ENCODE measurements at regions not wholly inside any gene's neighbourhood (a gene's known extent, or its start where the extent isn't known, plus 50 kb on each side); places are given as distances from the start of the nearest gene placed in this dataset.
A peak's percentile ranks its signal among the peaks of the same experiment; 100 is the strongest.

DNA sequence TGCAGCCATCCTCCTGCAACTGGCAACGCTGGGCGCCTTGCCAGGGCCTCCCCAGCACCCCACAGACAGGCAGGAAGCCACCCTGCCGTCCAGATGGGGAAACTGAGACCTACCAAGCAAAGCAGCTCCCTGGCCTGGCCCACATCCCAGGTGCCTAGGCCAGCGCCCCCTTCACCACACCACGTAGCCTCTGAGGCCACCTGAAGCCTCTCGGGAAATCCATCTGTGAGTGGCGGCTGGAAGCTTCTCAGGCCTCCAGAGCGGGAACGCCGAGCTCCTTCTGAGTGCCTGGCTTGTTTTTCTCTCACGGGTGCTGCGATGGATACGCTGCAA lies 58.7 kb downstream of the UNCX start (continued):
- no peak for TF ChIP-seq SNAI2 (CRISPR knock-in tag; IDR thresholded peaks at IDR 0.05)
- no peak for TF ChIP-seq RARB (CRISPR knock-in tag; IDR thresholded peaks at IDR 0.05)
- TF ChIP-seq BACH2 (CRISPR knock-in tag; IDR thresholded peaks at IDR 0.05; ENCODE audit: borderline replicate concordance) = no peak
- TF ChIP-seq, protein P1, sequence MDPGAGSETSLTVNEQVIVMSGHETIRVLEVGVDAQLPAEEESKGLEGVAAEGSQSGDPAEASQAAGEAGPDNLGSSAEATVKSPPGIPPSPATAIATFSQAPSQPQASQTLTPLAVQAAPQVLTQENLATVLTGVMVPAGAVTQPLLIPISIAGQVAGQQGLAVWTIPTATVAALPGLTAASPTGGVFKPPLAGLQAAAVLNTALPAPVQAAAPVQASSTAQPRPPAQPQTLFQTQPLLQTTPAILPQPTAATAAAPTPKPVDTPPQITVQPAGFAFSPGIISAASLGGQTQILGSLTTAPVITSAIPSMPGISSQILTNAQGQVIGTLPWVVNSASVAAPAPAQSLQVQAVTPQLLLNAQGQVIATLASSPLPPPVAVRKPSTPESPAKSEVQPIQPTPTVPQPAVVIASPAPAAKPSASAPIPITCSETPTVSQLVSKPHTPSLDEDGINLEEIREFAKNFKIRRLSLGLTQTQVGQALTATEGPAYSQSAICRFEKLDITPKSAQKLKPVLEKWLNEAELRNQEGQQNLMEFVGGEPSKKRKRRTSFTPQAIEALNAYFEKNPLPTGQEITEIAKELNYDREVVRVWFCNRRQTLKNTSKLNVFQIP (CRISPR knock-in tag; IDR thresholded peaks at IDR 0.05; ENCODE audit: borderline replicate concordance, low read depth) = no peak
- no peak for TF ChIP-seq ZNF565 (CRISPR knock-in tag; conservative IDR thresholded peaks at IDR 0.05; ENCODE audit: low read depth)
- no peak for TF ChIP-seq OSR1 (CRISPR knock-in tag; IDR thresholded peaks at IDR 0.05)
- no peak for TF ChIP-seq ZFP30 (CRISPR knock-in tag; IDR thresholded peaks at IDR 0.05)
- TF ChIP-seq PPARA (CRISPR knock-in tag; IDR thresholded peaks at IDR 0.05; ENCODE audit: borderline replicate concordance) = no peak
- TF ChIP-seq TOX (CRISPR knock-in tag; IDR thresholded peaks at IDR 0.05; ENCODE audit: borderline replicate concordance) = no peak
- no peak for TF ChIP-seq ZNF8 (CRISPR knock-in tag; IDR thresholded peaks at IDR 0.05)

DNA sequence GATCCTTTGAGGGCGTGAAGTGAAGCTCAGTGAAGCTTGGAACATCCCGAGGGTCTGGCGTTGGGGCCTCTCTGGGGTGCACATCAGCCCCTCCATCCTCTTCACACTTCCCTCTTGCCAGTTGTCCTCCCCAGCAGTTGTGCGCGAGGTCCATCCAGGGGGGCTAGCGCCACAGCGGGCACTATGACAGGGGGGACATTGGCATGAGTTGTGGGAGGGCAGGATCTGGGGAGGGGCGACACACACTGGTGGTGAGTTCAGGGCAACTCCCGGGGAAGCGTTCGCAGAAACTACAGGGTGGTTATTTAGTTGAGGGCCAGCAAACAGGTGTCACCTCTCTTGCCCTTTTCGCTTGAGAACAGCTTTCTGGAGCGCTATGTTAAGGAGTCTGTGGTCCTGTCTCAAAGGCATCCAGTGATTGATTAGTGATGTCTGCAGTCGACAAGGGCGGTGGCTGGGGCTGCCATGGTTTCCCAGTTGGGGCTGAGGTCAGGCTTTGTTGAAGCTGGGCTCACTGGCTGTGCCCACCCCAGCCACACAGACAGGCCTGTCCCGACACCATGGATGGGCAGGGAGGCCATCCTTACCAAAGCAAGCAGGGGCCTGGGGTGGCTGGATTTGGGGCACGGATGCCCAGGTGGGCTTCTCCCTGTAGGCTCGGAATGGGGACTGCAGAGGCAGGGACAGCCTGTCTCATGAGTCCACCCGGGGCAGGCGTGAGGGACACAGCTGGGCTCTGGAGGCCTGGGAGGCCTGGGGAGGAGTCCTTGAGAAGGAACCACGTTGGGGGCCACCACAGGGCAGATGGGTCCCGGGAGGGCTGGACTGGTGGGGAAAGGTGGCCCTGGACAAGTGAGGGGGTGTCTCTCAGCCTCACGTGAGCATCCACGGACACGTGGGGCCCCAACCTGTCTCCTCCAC lies 59.4 kb downstream of the UNCX start:
- ATAC-seq = no peak
- TF ChIP-seq, protein P2, sequence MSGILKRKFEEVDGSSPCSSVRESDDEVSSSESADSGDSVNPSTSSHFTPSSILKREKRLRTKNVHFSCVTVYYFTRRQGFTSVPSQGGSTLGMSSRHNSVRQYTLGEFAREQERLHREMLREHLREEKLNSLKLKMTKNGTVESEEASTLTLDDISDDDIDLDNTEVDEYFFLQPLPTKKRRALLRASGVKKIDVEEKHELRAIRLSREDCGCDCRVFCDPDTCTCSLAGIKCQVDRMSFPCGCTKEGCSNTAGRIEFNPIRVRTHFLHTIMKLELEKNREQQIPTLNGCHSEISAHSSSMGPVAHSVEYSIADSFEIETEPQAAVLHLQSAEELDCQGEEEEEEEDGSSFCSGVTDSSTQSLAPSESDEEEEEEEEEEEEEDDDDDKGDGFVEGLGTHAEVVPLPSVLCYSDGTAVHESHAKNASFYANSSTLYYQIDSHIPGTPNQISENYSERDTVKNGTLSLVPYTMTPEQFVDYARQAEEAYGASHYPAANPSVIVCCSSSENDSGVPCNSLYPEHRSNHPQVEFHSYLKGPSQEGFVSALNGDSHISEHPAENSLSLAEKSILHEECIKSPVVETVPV (CRISPR knock-in tag; IDR thresholded peaks at IDR 0.05) = no peak
- no peak for TF ChIP-seq ZFP30 (CRISPR knock-in tag; IDR thresholded peaks at IDR 0.05)
- TF ChIP-seq OSR1 (CRISPR knock-in tag; IDR thresholded peaks at IDR 0.05) = no peak
- no peak for TF ChIP-seq ZFP3 (CRISPR knock-in tag; IDR thresholded peaks at IDR 0.05)
- TF ChIP-seq, protein P3, sequence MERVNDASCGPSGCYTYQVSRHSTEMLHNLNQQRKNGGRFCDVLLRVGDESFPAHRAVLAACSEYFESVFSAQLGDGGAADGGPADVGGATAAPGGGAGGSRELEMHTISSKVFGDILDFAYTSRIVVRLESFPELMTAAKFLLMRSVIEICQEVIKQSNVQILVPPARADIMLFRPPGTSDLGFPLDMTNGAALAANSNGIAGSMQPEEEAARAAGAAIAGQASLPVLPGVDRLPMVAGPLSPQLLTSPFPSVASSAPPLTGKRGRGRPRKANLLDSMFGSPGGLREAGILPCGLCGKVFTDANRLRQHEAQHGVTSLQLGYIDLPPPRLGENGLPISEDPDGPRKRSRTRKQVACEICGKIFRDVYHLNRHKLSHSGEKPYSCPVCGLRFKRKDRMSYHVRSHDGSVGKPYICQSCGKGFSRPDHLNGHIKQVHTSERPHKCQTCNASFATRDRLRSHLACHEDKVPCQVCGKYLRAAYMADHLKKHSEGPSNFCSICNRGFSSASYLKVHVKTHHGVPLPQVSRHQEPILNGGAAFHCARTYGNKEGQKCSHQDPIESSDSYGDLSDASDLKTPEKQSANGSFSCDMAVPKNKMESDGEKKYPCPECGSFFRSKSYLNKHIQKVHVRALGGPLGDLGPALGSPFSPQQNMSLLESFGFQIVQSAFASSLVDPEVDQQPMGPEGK (CRISPR knock-in tag; IDR thresholded peaks at IDR 0.05; ENCODE audit: borderline replicate concordance) = no peak
- TF ChIP-seq CSDC2 (CRISPR knock-in tag; IDR thresholded peaks at IDR 0.05) = no peak
- TF ChIP-seq ESRRG (CRISPR knock-in tag; IDR thresholded peaks at IDR 0.05) = no peak
- TF ChIP-seq, protein P4, sequence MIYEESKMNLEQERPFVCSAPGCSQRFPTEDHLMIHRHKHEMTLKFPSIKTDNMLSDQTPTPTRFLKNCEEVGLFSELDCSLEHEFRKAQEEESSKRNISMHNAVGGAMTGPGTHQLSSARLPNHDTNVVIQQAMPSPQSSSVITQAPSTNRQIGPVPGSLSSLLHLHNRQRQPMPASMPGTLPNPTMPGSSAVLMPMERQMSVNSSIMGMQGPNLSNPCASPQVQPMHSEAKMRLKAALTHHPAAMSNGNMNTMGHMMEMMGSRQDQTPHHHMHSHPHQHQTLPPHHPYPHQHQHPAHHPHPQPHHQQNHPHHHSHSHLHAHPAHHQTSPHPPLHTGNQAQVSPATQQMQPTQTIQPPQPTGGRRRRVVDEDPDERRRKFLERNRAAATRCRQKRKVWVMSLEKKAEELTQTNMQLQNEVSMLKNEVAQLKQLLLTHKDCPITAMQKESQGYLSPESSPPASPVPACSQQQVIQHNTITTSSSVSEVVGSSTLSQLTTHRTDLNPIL (CRISPR knock-in tag; IDR thresholded peaks at IDR 0.05; ENCODE audit: low read depth) = no peak
- TF ChIP-seq ZNF565 (CRISPR knock-in tag; conservative IDR thresholded peaks at IDR 0.05; ENCODE audit: low read depth) = no peak
- TF ChIP-seq TCF4 (CRISPR knock-in tag; IDR thresholded peaks at IDR 0.05; ENCODE audit: borderline replicate concordance) = no peak
- TF ChIP-seq GLIS3 (CRISPR knock-in tag; IDR thresholded peaks at IDR 0.05) = no peak

DNA sequence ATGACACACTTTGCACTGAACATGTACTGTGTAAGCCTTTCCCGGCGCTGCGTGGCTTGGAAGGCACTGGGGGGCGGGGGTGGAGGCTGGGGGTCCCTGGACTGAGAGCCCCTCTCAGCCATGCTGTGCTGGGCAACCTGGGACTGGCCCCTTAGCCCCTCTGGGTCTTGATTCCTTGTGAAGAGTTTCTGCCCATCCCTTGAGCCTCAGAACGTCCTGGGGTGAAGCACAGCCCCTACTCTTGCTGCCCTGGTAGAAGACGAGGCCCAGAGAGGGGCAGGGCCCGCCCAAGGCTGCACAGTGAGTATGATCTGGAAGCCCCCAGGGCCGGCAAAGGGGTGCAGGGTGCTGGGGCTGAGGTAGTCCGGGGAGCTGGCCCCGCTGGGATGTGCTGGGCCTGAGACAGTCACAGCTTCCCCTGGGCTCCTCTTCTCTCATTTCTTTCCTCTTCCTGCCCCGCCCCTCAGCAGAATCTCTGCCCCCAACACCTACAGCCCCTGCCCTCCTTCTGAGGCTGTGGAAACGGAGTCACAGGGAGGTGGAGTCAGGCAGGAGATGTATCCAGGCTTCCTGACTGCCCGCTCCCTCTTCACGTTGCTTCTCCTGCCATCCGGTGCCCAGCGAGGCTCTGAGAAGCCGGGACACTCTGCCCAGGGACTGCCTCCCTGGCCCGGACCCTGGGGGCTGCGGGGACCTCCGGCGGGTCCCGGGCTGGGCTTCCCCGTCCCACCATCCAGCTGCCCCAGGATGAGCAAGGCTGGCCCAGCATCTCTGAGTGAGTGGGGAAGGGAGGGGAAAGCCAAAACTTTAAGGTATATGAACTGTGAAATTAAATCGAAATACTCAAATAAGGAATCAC lies 60.5 kb downstream of the UNCX start:
- ATAC-seq = peak; percentile 9; the same call in 2 of the 3 replicates
- no peak for TF ChIP-seq TCF4 (CRISPR knock-in tag; IDR thresholded peaks at IDR 0.05; ENCODE audit: borderline replicate concordance)
- TF ChIP-seq ZNF70 (CRISPR knock-in tag; IDR thresholded peaks at IDR 0.05) = no peak
- no peak for TF ChIP-seq ISL1 (CRISPR knock-in tag; IDR thresholded peaks at IDR 0.05)
- TF ChIP-seq, protein P1 (CRISPR knock-in tag; IDR thresholded peaks at IDR 0.05; ENCODE audit: borderline replicate concordance, low read depth) = no peak
- TF ChIP-seq, protein P4 (CRISPR knock-in tag; IDR thresholded peaks at IDR 0.05; ENCODE audit: low read depth) = no peak
- no peak for TF ChIP-seq ARNTL (CRISPR knock-in tag; IDR thresholded peaks at IDR 0.05; ENCODE audit: borderline replicate concordance, low read depth)
- no peak for TF ChIP-seq OSR1 (CRISPR knock-in tag; IDR thresholded peaks at IDR 0.05)
- no peak for TF ChIP-seq ZC3H10 (CRISPR knock-in tag; IDR thresholded peaks at IDR 0.05)
- TF ChIP-seq, protein P5, sequence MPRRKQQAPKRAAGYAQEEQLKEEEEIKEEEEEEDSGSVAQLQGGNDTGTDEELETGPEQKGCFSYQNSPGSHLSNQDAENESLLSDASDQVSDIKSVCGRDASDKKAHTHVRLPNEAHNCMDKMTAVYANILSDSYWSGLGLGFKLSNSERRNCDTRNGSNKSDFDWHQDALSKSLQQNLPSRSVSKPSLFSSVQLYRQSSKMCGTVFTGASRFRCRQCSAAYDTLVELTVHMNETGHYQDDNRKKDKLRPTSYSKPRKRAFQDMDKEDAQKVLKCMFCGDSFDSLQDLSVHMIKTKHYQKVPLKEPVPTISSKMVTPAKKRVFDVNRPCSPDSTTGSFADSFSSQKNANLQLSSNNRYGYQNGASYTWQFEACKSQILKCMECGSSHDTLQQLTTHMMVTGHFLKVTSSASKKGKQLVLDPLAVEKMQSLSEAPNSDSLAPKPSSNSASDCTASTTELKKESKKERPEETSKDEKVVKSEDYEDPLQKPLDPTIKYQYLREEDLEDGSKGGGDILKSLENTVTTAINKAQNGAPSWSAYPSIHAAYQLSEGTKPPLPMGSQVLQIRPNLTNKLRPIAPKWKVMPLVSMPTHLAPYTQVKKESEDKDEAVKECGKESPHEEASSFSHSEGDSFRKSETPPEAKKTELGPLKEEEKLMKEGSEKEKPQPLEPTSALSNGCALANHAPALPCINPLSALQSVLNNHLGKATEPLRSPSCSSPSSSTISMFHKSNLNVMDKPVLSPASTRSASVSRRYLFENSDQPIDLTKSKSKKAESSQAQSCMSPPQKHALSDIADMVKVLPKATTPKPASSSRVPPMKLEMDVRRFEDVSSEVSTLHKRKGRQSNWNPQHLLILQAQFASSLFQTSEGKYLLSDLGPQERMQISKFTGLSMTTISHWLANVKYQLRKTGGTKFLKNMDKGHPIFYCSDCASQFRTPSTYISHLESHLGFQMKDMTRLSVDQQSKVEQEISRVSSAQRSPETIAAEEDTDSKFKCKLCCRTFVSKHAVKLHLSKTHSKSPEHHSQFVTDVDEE (CRISPR knock-in tag; IDR thresholded peaks at IDR 0.05) = no peak
- no peak for TF ChIP-seq GLIS3 (CRISPR knock-in tag; IDR thresholded peaks at IDR 0.05)
- no peak for TF ChIP-seq TOX (CRISPR knock-in tag; IDR thresholded peaks at IDR 0.05; ENCODE audit: borderline replicate concordance)

Measured in SK-N-SH treated with all-trans-retinoic acid at 6 μM for 48 hours (cell line).